GM23338 (cell line): ENCODE measurements at regions not wholly inside any gene's neighbourhood (a gene's known extent, or its start where the extent isn't known, plus 50 kb on each side); places are given as distances from the start of the nearest gene placed in this dataset.

Source experiments
- ATAC-seq: fragments of 200-7000 bp; cut with Tn5 transposase; 3 replicates; pipeline ENCODE4 v1.9.1; 2020
- DNase-seq: peaks from one replicate; pipeline ENCODE4 v3.0.0-alpha.2; 2015; ENCODE audit warnings: low spot score
- H2AFZ ChIP-seq: fragments of 200-600 bp; sonication (generic); 2 replicates; pipeline ENCODE4 v1.8.0; 2016; ENCODE audit warnings: antibody characterized with exemption, mild to moderate bottlenecking, moderate library complexity
- H3F3A ChIP-seq: fragments of 200-600 bp; sonication (generic); replicated peaks from 2 replicates; pipeline ENCODE4 v1.8.0; 2017; ENCODE audit warnings: antibody characterized with exemption, mixed run types, low read depth
- H3K27ac ChIP-seq: fragments of 200-600 bp; sonication (generic); 2 replicates; pipeline ENCODE4 v1.6.1; 2016; ENCODE audit warnings: low read depth
- H3K27me3 ChIP-seq: fragments of 200-600 bp; sonication (generic); 2 replicates; pipeline ENCODE4 v1.8.0; 2016; ENCODE audit warnings: mild to moderate bottlenecking, mixed run types, moderate library complexity; ENCODE audit not compliant: insufficient read depth
- H3K36me3 ChIP-seq: fragments of 200-600 bp; sonication (generic); 2 replicates; pipeline ENCODE4 v1.8.0; 2016; ENCODE audit warnings: mild to moderate bottlenecking; ENCODE audit not compliant: insufficient read depth
- H3K4me1 ChIP-seq: fragments of 200-600 bp; sonication (generic); 2 replicates; pipeline ENCODE4 v1.8.0; 2016; ENCODE audit warnings: mild to moderate bottlenecking, moderate library complexity; ENCODE audit not compliant: insufficient read depth
- H3K4me2 ChIP-seq: fragments of 200-600 bp; sonication (generic); 2 replicates; pipeline ENCODE4 v1.7.1; 2017; ENCODE audit warnings: mixed run types
- H3K4me3 ChIP-seq: fragments of 200-600 bp; sonication (generic); 2 replicates; pipeline ENCODE4 v1.6.1; 2016; ENCODE audit warnings: mixed run types
- H3K79me2 ChIP-seq: fragments of 200-600 bp; sonication (generic); replicated peaks from 2 replicates; pipeline ENCODE4 v1.8.0; 2017; ENCODE audit warnings: mild to moderate bottlenecking; ENCODE audit not compliant: insufficient read depth
- H3K9me2 ChIP-seq: fragments of 200-600 bp; sonication (generic); 2 replicates; pipeline ENCODE4 v1.8.0; 2017; ENCODE audit not compliant: insufficient read depth
- H4K20me1 ChIP-seq: fragments of 200-600 bp; sonication (generic); replicated peaks from 2 replicates; pipeline ENCODE4 v1.8.0; 2017; ENCODE audit warnings: mild to moderate bottlenecking; ENCODE audit not compliant: insufficient read depth
- H3K27ac Mint-ChIP-seq: 2 replicates; pipeline ENCODE4 v1.8.0; 2020; ENCODE audit warnings: inconsistent platforms, mild to moderate bottlenecking, moderate library complexity, mixed read lengths
- H3K27me3 Mint-ChIP-seq: 3 replicates; pipeline ENCODE4 v1.8.0; 2022; ENCODE audit warnings: low read depth, mild to moderate bottlenecking, moderate library complexity, mixed read lengths, inconsistent platforms; ENCODE audit not compliant: insufficient read depth, poor library complexity
- H3K36me3 Mint-ChIP-seq: 3 replicates; pipeline ENCODE4 v1.8.0; 2021; ENCODE audit warnings: low read depth, mild to moderate bottlenecking, inconsistent platforms, moderate library complexity, mixed read lengths
- H3K4me1 Mint-ChIP-seq: 3 replicates; pipeline ENCODE4 v1.8.0; 2020; ENCODE audit warnings: mild to moderate bottlenecking, inconsistent platforms, mixed read lengths
- H3K4me3 Mint-ChIP-seq: 3 replicates; pipeline ENCODE4 v1.8.0; 2021; ENCODE audit warnings: moderate library complexity, mild to moderate bottlenecking, inconsistent platforms, mixed read lengths
- H3K9me3 Mint-ChIP-seq: 3 replicates; pipeline ENCODE4 v1.8.0; 2020; ENCODE audit warnings: moderate library complexity, mild to moderate bottlenecking, inconsistent platforms, mixed read lengths
- CREB1 ChIP-seq: fragments of 250-450 bp; sonication (Bioruptor Pico); IDR thresholded peaks from 2 replicates; pipeline ENCODE4 v1.5.0; 2020; ENCODE audit warnings: low read depth, mild to moderate bottlenecking, moderate library complexity
- ETS1 ChIP-seq: IDR thresholded peaks from 2 replicates; pipeline ENCODE4 v1.6.1; 2016; ENCODE audit warnings: antibody characterized with exemption
- EZH2phosphoT487 ChIP-seq: fragments of 200-600 bp; sonication (generic); IDR thresholded peaks from one replicate; pipeline ENCODE4 v1.8.1; 2018; ENCODE audit warnings: antibody characterized with exemption; ENCODE audit not compliant: unreplicated experiment
- JUNB ChIP-seq: IDR thresholded peaks from one replicate; pipeline ENCODE4 v1.6.1; 2016; ENCODE audit warnings: antibody characterized with exemption; ENCODE audit not compliant: unreplicated experiment
- NANOG ChIP-seq: IDR thresholded peaks from 2 replicates; pipeline ENCODE4 v1.6.1; 2016; ENCODE audit warnings: antibody characterized with exemption, borderline replicate concordance
- STAT1 ChIP-seq: IDR thresholded peaks from one replicate; pipeline ENCODE4 v1.6.1; 2016; ENCODE audit warnings: antibody characterized with exemption; ENCODE audit not compliant: unreplicated experiment
- ZNF114 ChIP-seq: fragments of 250-450 bp; sonication (Bioruptor Pico); IDR thresholded peaks from 2 replicates; pipeline ENCODE4 v1.5.0; 2020; ENCODE audit warnings: mild to moderate bottlenecking, moderate library complexity
- ZNF331 ChIP-seq: fragments of 250-450 bp; sonication (Bioruptor Pico); IDR thresholded peaks from 2 replicates; pipeline ENCODE4 v1.5.0; 2020; ENCODE audit warnings: low read depth, mild to moderate bottlenecking, moderate library complexity
- TF ChIP-seq, protein P1 (sequence below): IDR thresholded peaks from one replicate; pipeline ENCODE4 v1.6.1; 2018; ENCODE audit warnings: antibody characterized with exemption; ENCODE audit not compliant: unreplicated experiment
- TF ChIP-seq, protein P2 (sequence below), 2 experiments: fragments of 200-600 bp in 1 of 2; sonication (generic) in 1 of 2; conservative IDR thresholded peaks; 2 replicates each; pipeline versions ENCODE4 v1.5.1 to v1.6.1; 2016 to 2017; ENCODE audit warnings: antibody characterized with exemption in 2 of 2, low read depth in 2 of 2, mild to moderate bottlenecking in 2 of 2, moderate library complexity in 1 of 2

DNA sequence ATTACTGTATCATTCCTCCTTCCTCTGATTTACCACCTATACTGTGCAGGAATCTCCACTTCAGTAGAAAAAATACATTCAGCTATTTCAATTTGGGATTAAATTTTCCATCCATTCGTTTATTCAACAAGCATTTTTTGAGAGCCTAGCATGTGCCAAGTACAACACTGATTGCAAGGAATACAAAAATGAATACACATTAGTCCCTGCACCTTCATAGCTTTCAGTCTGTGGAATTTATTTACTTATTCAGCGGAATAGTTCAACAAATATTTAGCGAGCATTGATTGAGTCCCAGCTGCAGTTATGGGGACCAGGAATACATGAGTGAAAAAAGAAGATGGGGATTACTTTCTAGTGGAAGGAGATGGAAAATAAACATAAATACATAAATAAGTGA, 606.8 kb upstream of the TBL1XR1 start (continued):
- TF ChIP-seq, protein P1, sequence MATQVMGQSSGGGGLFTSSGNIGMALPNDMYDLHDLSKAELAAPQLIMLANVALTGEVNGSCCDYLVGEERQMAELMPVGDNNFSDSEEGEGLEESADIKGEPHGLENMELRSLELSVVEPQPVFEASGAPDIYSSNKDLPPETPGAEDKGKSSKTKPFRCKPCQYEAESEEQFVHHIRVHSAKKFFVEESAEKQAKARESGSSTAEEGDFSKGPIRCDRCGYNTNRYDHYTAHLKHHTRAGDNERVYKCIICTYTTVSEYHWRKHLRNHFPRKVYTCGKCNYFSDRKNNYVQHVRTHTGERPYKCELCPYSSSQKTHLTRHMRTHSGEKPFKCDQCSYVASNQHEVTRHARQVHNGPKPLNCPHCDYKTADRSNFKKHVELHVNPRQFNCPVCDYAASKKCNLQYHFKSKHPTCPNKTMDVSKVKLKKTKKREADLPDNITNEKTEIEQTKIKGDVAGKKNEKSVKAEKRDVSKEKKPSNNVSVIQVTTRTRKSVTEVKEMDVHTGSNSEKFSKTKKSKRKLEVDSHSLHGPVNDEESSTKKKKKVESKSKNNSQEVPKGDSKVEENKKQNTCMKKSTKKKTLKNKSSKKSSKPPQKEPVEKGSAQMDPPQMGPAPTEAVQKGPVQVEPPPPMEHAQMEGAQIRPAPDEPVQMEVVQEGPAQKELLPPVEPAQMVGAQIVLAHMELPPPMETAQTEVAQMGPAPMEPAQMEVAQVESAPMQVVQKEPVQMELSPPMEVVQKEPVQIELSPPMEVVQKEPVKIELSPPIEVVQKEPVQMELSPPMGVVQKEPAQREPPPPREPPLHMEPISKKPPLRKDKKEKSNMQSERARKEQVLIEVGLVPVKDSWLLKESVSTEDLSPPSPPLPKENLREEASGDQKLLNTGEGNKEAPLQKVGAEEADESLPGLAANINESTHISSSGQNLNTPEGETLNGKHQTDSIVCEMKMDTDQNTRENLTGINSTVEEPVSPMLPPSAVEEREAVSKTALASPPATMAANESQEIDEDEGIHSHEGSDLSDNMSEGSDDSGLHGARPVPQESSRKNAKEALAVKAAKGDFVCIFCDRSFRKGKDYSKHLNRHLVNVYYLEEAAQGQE = no peak
- TF ChIP-seq NANOG (no peak), CREB1 (no peak), STAT1 (no peak)
- TF ChIP-seq, protein P2, sequence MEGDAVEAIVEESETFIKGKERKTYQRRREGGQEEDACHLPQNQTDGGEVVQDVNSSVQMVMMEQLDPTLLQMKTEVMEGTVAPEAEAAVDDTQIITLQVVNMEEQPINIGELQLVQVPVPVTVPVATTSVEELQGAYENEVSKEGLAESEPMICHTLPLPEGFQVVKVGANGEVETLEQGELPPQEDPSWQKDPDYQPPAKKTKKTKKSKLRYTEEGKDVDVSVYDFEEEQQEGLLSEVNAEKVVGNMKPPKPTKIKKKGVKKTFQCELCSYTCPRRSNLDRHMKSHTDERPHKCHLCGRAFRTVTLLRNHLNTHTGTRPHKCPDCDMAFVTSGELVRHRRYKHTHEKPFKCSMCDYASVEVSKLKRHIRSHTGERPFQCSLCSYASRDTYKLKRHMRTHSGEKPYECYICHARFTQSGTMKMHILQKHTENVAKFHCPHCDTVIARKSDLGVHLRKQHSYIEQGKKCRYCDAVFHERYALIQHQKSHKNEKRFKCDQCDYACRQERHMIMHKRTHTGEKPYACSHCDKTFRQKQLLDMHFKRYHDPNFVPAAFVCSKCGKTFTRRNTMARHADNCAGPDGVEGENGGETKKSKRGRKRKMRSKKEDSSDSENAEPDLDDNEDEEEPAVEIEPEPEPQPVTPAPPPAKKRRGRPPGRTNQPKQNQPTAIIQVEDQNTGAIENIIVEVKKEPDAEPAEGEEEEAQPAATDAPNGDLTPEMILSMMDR (conservative IDR thresholded peaks at IDR 0.05; ENCODE audit: low read depth in 2 of 2) = no peak

- Mint-ChIP-seq H3K4me1 (peaks cover 8% of the 10 kb centered on the region; the same call in 2 of the 3 replicates), H3K27ac (no peak overlapping the region), H3K27me3 (peaks cover 4% of the 10 kb centered on the region), H3K36me3 (0 out of 3 replicates have a peak, but pooled peaks cover 9% of the 10 kb centered on the region), H3K4me3 (no peak overlapping the region), H3K9me3 (peaks cover 8% of the 10 kb centered on the region)
- Histone ChIP-seq H3K4me2 (no peak overlapping the region), H3F3A (no peaks in the 10 kb centered on the region), H3K4me3 (no peak overlapping the region), H3K9me2 (no peaks in the 10 kb centered on the region), H4K20me1 (no peaks in the 10 kb centered on the region), H3K36me3 (no peaks in the 10 kb centered on the region), H3K4me1 (peaks cover 4% of the 10 kb centered on the region), H3K79me2 (no peaks in the 10 kb centered on the region), H3K27me3 (no peaks in the 10 kb centered on the region), H2AFZ (no peak overlapping the region), H3K27ac (no peak overlapping the region)
- ATAC-seq (no peak), DNase-seq (no peak)
- TF ChIP-seq NANOG (no peak), CREB1 (no peak), ZNF114 (CRISPR knock-in tag) (no peak), EZH2phosphoT487 (no peak)
Measured at GRCh38 chr3:177804646-177805045, 607.4 kb upstream of the TBL1XR1 start.

DNA sequence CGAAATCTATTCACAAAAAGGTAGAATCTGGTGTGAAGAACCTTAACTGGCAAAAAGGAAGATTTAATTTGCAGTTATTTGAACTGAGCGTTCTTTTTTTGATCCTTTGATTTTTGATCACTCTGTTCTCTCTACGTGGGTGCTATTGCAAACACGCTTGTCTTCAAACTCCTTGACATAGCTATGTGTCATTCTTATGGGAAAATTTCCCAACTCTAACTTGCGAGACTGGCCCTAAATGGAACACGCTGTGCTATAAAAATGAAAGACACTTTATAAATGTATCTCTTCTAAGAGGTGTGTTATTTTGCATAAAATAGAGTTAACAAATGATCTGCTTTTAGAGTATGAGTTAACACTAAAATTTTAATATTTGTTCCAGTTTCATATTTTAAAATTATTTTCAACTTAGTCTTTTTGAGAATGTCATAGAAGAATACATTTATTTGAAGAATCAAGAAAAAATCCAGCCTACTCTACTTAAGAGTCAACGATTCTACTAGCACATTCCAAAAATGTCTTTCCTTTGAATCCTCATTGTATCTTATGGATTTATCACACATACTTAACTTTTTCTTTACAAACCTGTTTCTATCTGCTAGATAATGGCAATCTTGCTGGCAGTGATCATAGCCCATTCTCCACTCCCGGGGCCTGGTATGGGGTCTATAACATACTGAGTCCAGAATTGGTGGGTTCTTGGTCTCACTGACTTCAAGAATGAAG, 610.0 kb upstream of the TBL1XR1 start:
- ATAC-seq = no peak
- H3K9me3 Mint-ChIP-seq = peaks cover 8% of the 10 kb centered on the region
- TF ChIP-seq JUNB (no peak), EZH2phosphoT487 (no peak), ZNF114 (CRISPR knock-in tag) (no peak), NANOG (no peak), ETS1 (no peak), ZNF331 (CRISPR knock-in tag) (no peak)
- TF ChIP-seq, protein P2 (conservative IDR thresholded peaks at IDR 0.05; ENCODE audit: low read depth in 2 of 2) = no peak

More for the DNA sequence above, 610.0 kb upstream of the TBL1XR1 start:
- no peaks in the 10 kb centered on the region for H3F3A ChIP-seq
- Mint-ChIP-seq H3K27me3 (peaks cover 4% of the 10 kb centered on the region), H3K4me1 (peaks cover 4% of the 10 kb centered on the region; the same call in 2 of the 3 replicates), H3K27ac (no peak overlapping the region), H3K4me3 (no peak overlapping the region), H3K36me3 (0 out of 3 replicates have a peak, but pooled peaks cover 9% of the 10 kb centered on the region)
- no peak overlapping the region for H3K27ac ChIP-seq
- no peak overlapping the region for H3K4me2 ChIP-seq
- H3K4me3 ChIP-seq = no peak overlapping the region
- no peak overlapping the region for H2AFZ ChIP-seq
- peaks cover 2% of the 10 kb centered on the region for H3K4me1 ChIP-seq
- no peaks in the 10 kb centered on the region for H3K27me3 ChIP-seq
- no peaks in the 10 kb centered on the region for H4K20me1 ChIP-seq
- no peaks in the 10 kb centered on the region for H3K79me2 ChIP-seq
- H3K36me3 ChIP-seq = no peaks in the 10 kb centered on the region
- H3K9me2 ChIP-seq = no peaks in the 10 kb centered on the region
- DNase-seq = no peak
